Aorta (tissue), 5 donors: ENCODE measurements at regions not wholly inside any gene's neighbourhood (a gene's known extent, or its start where the extent isn't known, plus 50 kb on each side); places are given as distances from the start of the nearest gene placed in this dataset.

Experiments
- ATAC-seq: fragments of 200-7000 bp; cut with Tn5 transposase; one replicate; pipeline ENCODE4 v1.9.1; 2022; ENCODE audit warnings: moderate library complexity; ENCODE audit not compliant: low FRiP score
- DNase-seq, 2 donors: peaks; one replicate each; pipeline ENCODE4 v3.0.0-alpha.2; 2020
- H3K27ac ChIP-seq, 2 donors: one replicate each; pipeline ENCODE4 v1.5.1; 2013; ENCODE audit warnings: low read length in 2 of 2, mild to moderate bottlenecking in 2 of 2, moderate library complexity in 2 of 2, control low read depth in 1 of 2, inconsistent platforms in 1 of 2, low read depth in 1 of 2
- H3K27me3 ChIP-seq, 2 donors: one replicate each; pipeline ENCODE4 v1.6.1; 2013; ENCODE audit warnings: control low read depth in 1 of 2, low read length in 1 of 2, mild to moderate bottlenecking in 1 of 2, moderate library complexity in 1 of 2; ENCODE audit not compliant: insufficient read depth in 2 of 2, control insufficient read depth in 1 of 2
- H3K36me3 ChIP-seq, 2 donors: one replicate each; pipeline ENCODE4 v1.6.1; 2013; ENCODE audit warnings: control low read depth in 1 of 2, low read length in 1 of 2, mild to moderate bottlenecking in 1 of 2; ENCODE audit not compliant: insufficient read depth in 2 of 2, control insufficient read depth in 1 of 2
- H3K4me1 ChIP-seq, 2 donors: one replicate each; pipeline ENCODE4 v1.6.1; 2013; ENCODE audit warnings: low read length in 2 of 2, control low read depth in 1 of 2, mild to moderate bottlenecking in 1 of 2, moderate library complexity in 1 of 2; ENCODE audit not compliant: insufficient read depth in 2 of 2, control insufficient read depth in 1 of 2
- H3K4me3 ChIP-seq, 2 donors: one replicate each; pipeline ENCODE4 v1.5.1; 2013; ENCODE audit warnings: low read length in 2 of 2, control low read depth in 1 of 2, mild to moderate bottlenecking in 1 of 2
- H3K9me3 ChIP-seq: one replicate; pipeline ENCODE4 v1.6.1; 2013; ENCODE audit warnings: mild to moderate bottlenecking, low read length; ENCODE audit not compliant: control insufficient read depth
- WGBS, 2 donors: extraction: QIAGEN DNeasy Blood & Tissue Kit; methylation state at CpG; one replicate each; pipeline ENCODE4 v1.1.7; 2013; 5-methylcytosine and 5-hydroxymethylcytosine counted together
- intact Hi-C, 2 donors: fragments of 100-400 bp; cut with DNase I; formaldehyde crosslinking; loops; one replicate each; pipeline versions ENCODE4 v1.14.2 to v1.15.0; 2022
- donor health status: healthy with polysubstance abuse.
- donor health status: Bipolar disorder and iron deficiency.
- donor health status: DM: no; HTN: no; CAD: no.
- donor health status: DM: no; HTN: no; CAD: no.
- donor health status: DM: yes; HTN: yes; CAD: no.

DNA sequence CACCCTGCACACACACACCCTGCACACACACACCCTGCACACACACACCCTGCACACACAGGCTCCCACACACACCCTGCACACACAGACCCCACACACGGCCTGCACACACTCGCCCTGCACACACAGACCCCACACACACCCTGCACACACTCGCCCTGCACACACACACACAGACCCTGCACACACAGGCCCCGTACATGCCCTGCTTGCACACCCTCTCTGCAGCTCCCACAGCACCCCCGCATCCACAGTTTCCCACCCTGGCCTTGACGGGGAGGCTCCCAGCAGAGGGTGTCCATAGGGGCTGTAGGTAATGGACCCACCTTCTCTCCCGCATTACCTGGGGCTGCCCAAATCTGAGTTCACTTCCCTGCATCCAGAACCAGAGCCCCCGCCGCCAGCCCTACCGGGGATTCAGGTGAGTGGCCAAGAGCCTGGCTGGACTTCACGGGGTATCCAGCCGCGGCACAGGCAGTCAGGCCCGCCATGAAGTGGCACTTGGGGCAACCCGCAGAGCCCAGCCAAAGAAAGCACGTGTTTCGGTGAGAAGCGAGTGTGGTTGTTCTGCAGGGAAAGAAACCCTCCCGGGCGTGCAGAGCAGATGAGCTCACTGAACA lies 88.6 kb upstream of the GPC1 start:
- peak in 1 of 2 donors; percentile 74 for DNase-seq
- no peaks in the 10 kb centered on the region for H3K27me3 ChIP-seq
- no peak overlapping the region for H3K27ac ChIP-seq
- ATAC-seq = no peak
- H3K4me1 ChIP-seq = no peaks in the 10 kb centered on the region
- 89 to 93% methylated on average over 18 to 20 of the region's 20 CpGs for WGBS, 2 donors
- intact Hi-C loops = no loop called here
- peaks cover 2% of the 10 kb centered on the region for H3K9me3 ChIP-seq
- H3K4me3 ChIP-seq = no peak overlapping the region
- H3K36me3 ChIP-seq = no peaks in the 10 kb centered on the region

DNA sequence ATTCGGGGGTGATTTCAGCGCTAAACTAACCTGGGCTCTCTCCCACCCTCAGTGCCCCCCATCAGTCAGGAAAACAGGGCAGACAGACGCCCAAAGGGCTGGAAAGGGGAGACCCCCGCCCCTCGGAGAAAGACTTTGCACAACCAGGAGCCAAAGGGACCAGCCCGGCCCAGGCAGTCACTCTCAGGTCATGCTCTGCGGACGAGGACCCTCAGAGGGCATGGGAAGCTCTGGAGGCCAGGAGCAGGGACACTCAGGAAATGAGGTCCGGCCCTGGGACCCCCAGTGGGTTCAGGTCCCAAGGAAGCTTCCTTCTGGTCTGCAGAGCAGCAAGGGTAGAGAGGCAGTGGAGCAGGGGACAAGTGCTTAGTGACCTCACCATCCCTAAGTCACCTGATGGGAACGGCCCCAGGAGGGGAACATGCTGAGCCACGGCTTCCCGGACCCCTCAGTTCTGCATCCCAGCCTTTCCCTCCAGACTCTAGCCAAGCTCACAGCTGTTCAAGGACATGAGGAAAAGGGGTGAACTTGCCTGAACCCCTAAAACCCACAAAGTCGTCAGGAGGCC lies 88.0 kb upstream of the GPC1 start:
- no peaks in the 10 kb centered on the region for H3K36me3 ChIP-seq
- no peaks in the 10 kb centered on the region for H3K27me3 ChIP-seq
- intact Hi-C loops = no loop called here
- no peak overlapping the region for H3K4me3 ChIP-seq
- H3K4me1 ChIP-seq = no peaks in the 10 kb centered on the region
- WGBS, 2 donors = 93 to 94% methylated on average over 13 of the region's 13 CpGs
- H3K27ac ChIP-seq = no peak overlapping the region
- peaks cover 2% of the 10 kb centered on the region for H3K9me3 ChIP-seq
- ATAC-seq (no peak), DNase-seq (no peak)

GRCh38 chr2:240347949-240348500 lies 87.4 kb upstream of the GPC1 start:
- Histone ChIP-seq H3K36me3 (no peaks in the 10 kb centered on the region), H3K27me3 (no peaks in the 10 kb centered on the region), H3K4me3 (no peak overlapping the region), H3K9me3 (peaks cover 2% of the 10 kb centered on the region), H3K4me1 (no peaks in the 10 kb centered on the region), H3K27ac (no peak overlapping the region)
- 85 to 89% methylated on average over 8 of the region's 8 CpGs for WGBS, 2 donors
- DNase-seq (peak in 1 of 2 donors; percentile 68), ATAC-seq (no peak)
- intact Hi-C loops = no loop called here

DNA sequence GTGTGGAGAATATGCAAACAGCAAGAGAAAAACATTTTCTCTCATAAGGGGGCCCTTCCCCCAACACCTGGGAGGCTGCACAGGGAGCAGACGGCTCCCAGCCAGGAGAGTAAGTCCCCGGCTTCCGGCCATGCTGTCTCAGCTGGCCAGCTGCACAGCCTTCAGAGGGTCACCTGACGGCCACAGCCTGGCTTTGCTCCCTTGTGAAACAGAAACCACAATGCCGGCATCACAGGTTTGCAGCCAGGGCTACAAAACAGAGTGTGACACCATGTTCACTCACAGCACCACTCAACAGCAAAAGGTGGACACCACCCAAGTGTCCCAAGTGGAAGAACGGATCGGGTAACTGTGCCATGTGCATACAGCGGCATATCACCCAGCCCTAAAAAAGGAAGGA lies 86.9 kb upstream of the GPC1 start:
- H3K36me3 ChIP-seq = no peaks in the 10 kb centered on the region
- no peak for ATAC-seq
- no peaks in the 10 kb centered on the region for H3K27me3 ChIP-seq
- H3K4me1 ChIP-seq = no peaks in the 10 kb centered on the region
- intact Hi-C loops = no loop called here
- no peak overlapping the region for H3K4me3 ChIP-seq
- H3K27ac ChIP-seq = no peak overlapping the region
- peaks cover 2% of the 10 kb centered on the region for H3K9me3 ChIP-seq
- WGBS, 2 donors = 85 to 91% methylated on average over 8 of the region's 8 CpGs
- DNase-seq = peak in 1 of 2 donors; percentile 62

GRCh38 chr2:240349133-240350005 lies 86.1 kb upstream of the GPC1 start:
- Histone ChIP-seq H3K27me3 (no peaks in the 10 kb centered on the region), H3K9me3 (peaks cover 2% of the 10 kb centered on the region), H3K36me3 (no peaks in the 10 kb centered on the region), H3K27ac (no peak overlapping the region), H3K4me3 (no peak overlapping the region), H3K4me1 (no peaks in the 10 kb centered on the region)
- 84 to 86% methylated on average over 29 of the region's 29 CpGs for whole genome bisulfite sequencing, 2 donors
- no peak for ATAC-seq
- intact Hi-C loops = no loop called here
- no peak for DNase-seq

- H3K27ac ChIP-seq = no peak overlapping the region
- no peaks in the 10 kb centered on the region for H3K4me1 ChIP-seq
- H3K9me3 ChIP-seq = peaks cover 2% of the 10 kb centered on the region
- 93 to 95% methylated on average over 8 of the region's 8 CpGs for WGBS, 2 donors
- peak in 1 of 2 donors; percentile 62 for DNase-seq
- ATAC-seq = no peak
- intact Hi-C loops = no loop called here
- H3K36me3 ChIP-seq = no peaks in the 10 kb centered on the region
- H3K4me3 ChIP-seq = no peak overlapping the region
- H3K27me3 ChIP-seq = no peaks in the 10 kb centered on the region
These were observed 85.5 kb upstream of the GPC1 start for GRCh38 chr2:240350006-240350355.

DNA sequence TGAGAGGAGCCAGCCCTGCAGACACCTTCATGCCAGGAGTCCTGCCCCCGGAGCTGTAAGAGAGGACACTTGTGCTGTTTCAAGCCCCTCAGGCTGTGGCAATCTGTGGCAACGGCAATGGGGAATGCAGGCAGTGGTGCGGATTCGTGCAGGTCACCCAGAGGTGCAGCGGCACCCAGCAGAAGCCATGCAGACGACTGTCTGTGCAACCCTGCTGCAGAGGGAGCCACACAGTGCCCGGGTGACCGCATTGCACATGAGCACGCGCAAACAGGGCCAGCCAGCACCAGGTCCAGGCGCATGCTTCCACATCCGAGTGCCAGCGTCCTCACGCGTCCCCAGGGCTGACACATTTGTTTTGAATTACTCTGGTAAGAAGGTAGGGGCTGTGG lies 84.8 kb upstream of the GPC1 start:
- DNase-seq (peak in 1 of 2 donors; percentile 60), ATAC-seq (no peak)
- Histone ChIP-seq H3K4me1 (no peaks in the 10 kb centered on the region), H3K9me3 (no peaks in the 10 kb centered on the region), H3K4me3 (no peak overlapping the region), H3K27ac (no peak overlapping the region), H3K27me3 (no peaks in the 10 kb centered on the region), H3K36me3 (no peaks in the 10 kb centered on the region)
- intact Hi-C loops = no loop called here
- WGBS, 2 donors = 73 to 80% methylated on average over 15 of the region's 15 CpGs

DNA sequence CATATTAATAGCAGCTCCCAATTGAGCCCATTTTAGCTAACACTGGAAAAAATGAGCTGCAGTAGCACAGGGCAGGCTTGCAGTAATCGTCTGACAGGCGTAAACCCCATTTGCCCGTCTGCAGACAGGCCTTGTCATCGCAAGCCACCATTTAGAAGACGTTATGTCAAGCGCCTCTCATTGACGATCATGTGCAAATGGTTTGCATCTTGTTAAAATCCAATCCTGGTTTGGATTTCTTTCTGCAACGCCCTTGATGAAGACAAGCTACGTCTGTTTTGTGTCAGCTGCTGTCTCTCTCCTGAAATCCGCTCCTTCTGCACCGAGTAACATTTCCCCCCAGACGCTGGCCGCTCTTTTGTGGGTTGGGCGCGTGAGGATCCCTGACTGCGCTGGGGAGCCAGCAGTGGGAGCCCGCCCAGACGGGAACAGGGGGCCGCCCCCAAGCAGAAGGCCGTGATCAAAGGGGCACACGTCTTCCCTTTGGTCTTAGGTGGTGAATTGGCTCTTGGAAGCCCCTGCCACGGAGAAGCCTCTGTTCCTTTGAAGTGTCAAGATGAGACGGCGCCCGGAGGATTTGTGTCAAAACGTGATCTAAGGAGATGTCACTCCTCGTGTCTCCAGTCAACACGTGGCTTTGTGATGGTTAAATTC lies 84.2 kb upstream of the GPC1 start:
- Histone ChIP-seq H3K36me3 (no peaks in the 10 kb centered on the region), H3K4me3 (no peak overlapping the region), H3K27me3 (no peaks in the 10 kb centered on the region), H3K27ac (no peak overlapping the region), H3K4me1 (no peaks in the 10 kb centered on the region), H3K9me3 (no peaks in the 10 kb centered on the region)
- ATAC-seq = no peak
- intact Hi-C loops = no loop called here
- DNase-seq = no peak
- WGBS, 2 donors = 57 to 74% methylated on average over 28 of the region's 28 CpGs
